ENCODE measurements at regions not wholly inside any gene's neighbourhood (a gene's known extent, or its start where the extent isn't known, plus 50 kb on each side); places are given as distances from the start of the nearest gene placed in this dataset.

GRCh38 chr3:88318067-88318466 is 168.3 kb downstream of the C3orf38 start:
- Mint-ChIP-seq H3K27me3 (no peaks in the 10 kb centered on the region), H3K4me1 (no peaks in the 10 kb centered on the region), H3K27ac (no peak overlapping the region), H3K9me3 (no peaks in the 10 kb centered on the region), H3K4me3 (no peak overlapping the region), H3K36me3 (ENCODE audit: low read depth) (no peaks in the 10 kb centered on the region)
- DNase-seq: no peak
- ATAC-seq: no peak

GRCh38 chr3:88321363-88322050 is 171.7 kb downstream of the C3orf38 start:
- Mint-ChIP-seq H3K4me3 (no peak overlapping the region), H3K36me3 (ENCODE audit: low read depth) (no peaks in the 10 kb centered on the region), H3K27me3 (no peaks in the 10 kb centered on the region), H3K4me1 (no peaks in the 10 kb centered on the region), H3K9me3 (peaks cover 6% of the 10 kb centered on the region), H3K27ac (no peak overlapping the region)
- ATAC-seq (no peak), DNase-seq (no peak)

DNA sequence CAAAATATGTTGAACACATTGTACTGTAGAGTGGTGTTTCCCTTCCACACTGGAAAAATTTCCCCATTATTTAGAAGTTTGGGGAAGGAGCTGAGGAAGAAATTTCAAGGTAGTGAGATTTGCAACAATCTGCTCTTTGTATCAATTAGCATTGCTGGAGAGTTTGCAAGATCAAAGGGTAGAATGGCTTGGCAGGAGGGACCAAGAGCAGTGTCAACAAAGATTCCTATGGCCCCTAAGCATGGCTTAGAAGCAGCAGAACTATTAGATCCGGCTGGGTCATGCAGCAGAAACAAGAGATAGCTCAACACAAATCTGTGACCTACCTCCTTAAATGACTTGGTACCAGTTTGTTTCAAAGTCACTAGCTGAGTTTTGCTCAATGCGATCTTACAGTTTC is 175.0 kb downstream of the C3orf38 start:
- Mint-ChIP-seq H3K36me3 (ENCODE audit: low read depth) (no peaks in the 10 kb centered on the region), H3K9me3 (peaks cover 10% of the 10 kb centered on the region), H3K4me3 (no peak overlapping the region), H3K27ac (no peak overlapping the region), H3K27me3 (no peaks in the 10 kb centered on the region), H3K4me1 (no peaks in the 10 kb centered on the region)
- no peak for ATAC-seq
- no peak for DNase-seq

GRCh38 chr3:88334187-88334868 is 184.6 kb downstream of the C3orf38 start:
- Mint-ChIP-seq H3K27ac (no peak overlapping the region), H3K4me3 (no peak overlapping the region), H3K27me3 (no peaks in the 10 kb centered on the region), H3K9me3 (peaks cover 31% of the 10 kb centered on the region), H3K4me1 (no peaks in the 10 kb centered on the region), H3K36me3 (ENCODE audit: low read depth) (no peaks in the 10 kb centered on the region)
- DNase-seq: no peak
- ATAC-seq: no peak

- H3K4me3 Mint-ChIP-seq: no peak overlapping the region
- no peak for DNase-seq
- no peak overlapping the region for H3K27ac Mint-ChIP-seq
- peaks cover 32% of the 10 kb centered on the region for H3K9me3 Mint-ChIP-seq
- no peak for ATAC-seq
- H3K27me3 Mint-ChIP-seq: no peaks in the 10 kb centered on the region
- H3K4me1 Mint-ChIP-seq: no peaks in the 10 kb centered on the region
- H3K36me3 Mint-ChIP-seq (ENCODE audit: low read depth): no peaks in the 10 kb centered on the region
These were observed 187.1 kb downstream of the C3orf38 start for GRCh38 chr3:88336894-88337293.

GRCh38 chr3:88343264-88343663 is 193.5 kb downstream of the C3orf38 start:
- Mint-ChIP-seq H3K27ac (no peak overlapping the region), H3K9me3 (peaks cover 4% of the 10 kb centered on the region), H3K36me3 (ENCODE audit: low read depth) (no peaks in the 10 kb centered on the region), H3K27me3 (peaks cover 2% of the 10 kb centered on the region), H3K4me3 (no peak overlapping the region), H3K4me1 (no peaks in the 10 kb centered on the region)
- DNase-seq (no peak), ATAC-seq (no peak)

GRCh38 chr3:88346643-88347042 is 196.9 kb downstream of the C3orf38 start:
- H3K27me3 Mint-ChIP-seq: peaks cover 2% of the 10 kb centered on the region
- H3K36me3 Mint-ChIP-seq (ENCODE audit: low read depth): no peaks in the 10 kb centered on the region
- H3K4me1 Mint-ChIP-seq: no peaks in the 10 kb centered on the region
- DNase-seq (no peak), ATAC-seq (no peak)
- no peak overlapping the region for H3K27ac Mint-ChIP-seq
- H3K9me3 Mint-ChIP-seq: peaks cover 4% of the 10 kb centered on the region
- H3K4me3 Mint-ChIP-seq: no peak overlapping the region

DNA sequence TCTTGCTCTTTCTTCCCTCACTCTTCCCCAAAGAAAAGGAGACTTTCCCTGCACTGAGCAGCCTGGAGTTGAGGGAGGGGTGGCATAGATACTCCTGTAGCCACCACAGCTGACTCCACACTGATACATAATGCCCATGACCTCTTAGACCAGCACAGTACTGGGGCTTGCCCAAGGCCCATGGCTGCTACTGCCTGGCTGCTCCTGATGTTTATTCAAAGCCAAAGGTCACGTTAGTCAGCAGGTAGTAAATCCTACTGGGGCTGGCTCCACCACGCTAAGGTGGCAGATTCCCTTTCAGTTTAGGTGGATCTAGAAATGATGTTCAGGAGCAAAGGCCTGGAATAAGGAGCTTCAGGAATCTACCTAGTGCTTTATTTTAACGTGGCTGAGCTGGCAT is 212.7 kb downstream of the C3orf38 start:
- Mint-ChIP-seq H3K27me3 (no peaks in the 10 kb centered on the region), H3K4me3 (no peak overlapping the region), H3K36me3 (ENCODE audit: low read depth) (no peaks in the 10 kb centered on the region), H3K9me3 (peaks cover 17% of the 10 kb centered on the region), H3K27ac (no peak overlapping the region), H3K4me1 (no peaks in the 10 kb centered on the region)
- DNase-seq (no peak), ATAC-seq (no peak)

DNA sequence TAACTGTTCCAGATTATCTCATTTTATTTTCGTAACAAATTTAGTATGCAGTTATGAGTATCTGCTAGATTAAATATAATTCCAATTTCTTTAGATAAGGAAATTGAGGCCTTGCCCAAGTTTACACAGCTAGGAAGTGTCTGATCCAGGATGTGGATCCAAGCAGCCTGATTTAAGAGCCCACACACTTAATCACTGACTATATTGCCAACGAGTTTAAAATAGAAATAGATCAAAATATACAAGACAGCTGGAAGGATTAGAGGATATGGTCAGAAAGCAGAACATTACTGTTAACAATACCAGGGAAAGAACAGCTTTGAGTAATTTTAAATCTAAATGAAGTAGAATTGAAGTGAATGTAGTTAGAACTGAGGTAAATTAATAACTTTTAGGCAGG is 215.2 kb downstream of the C3orf38 start:
- Mint-ChIP-seq H3K27ac (no peak overlapping the region), H3K36me3 (ENCODE audit: low read depth) (no peaks in the 10 kb centered on the region), H3K4me3 (no peak overlapping the region), H3K4me1 (no peaks in the 10 kb centered on the region), H3K27me3 (no peaks in the 10 kb centered on the region), H3K9me3 (peaks cover 23% of the 10 kb centered on the region)
- ATAC-seq (no peak), DNase-seq (no peak)

DNA sequence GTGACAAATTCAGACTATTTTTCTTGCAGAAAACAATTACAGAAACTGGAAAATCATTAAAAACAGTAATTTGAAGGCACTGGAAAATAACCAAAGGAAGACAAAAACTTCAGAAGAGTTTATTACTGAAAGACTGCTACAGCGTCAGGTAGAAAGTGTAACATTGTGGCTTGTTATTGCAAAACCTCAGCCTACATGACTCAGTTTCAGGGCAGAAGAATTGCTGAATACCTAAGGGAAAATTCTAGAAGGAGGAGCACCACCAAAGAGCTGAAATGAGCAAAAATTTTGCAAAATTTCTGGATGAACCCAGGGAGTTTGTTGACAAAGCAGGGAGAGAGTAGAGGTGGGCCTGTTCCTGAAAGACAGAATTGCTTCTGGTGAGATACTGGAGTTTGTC is 219.6 kb downstream of the C3orf38 start:
- peaks cover 18% of the 10 kb centered on the region for H3K9me3 Mint-ChIP-seq
- ATAC-seq (no peak), DNase-seq (no peak)
- no peak overlapping the region for H3K4me3 Mint-ChIP-seq
- H3K27ac Mint-ChIP-seq: no peak overlapping the region
- no peaks in the 10 kb centered on the region for H3K36me3 Mint-ChIP-seq (ENCODE audit: low read depth)
- no peaks in the 10 kb centered on the region for H3K27me3 Mint-ChIP-seq
- H3K4me1 Mint-ChIP-seq: no peaks in the 10 kb centered on the region

GRCh38 chr3:88369767-88370166 is 220.0 kb downstream of the C3orf38 start:
- ATAC-seq (no peak), DNase-seq (no peak)
- Mint-ChIP-seq H3K4me1 (no peaks in the 10 kb centered on the region), H3K36me3 (ENCODE audit: low read depth) (no peaks in the 10 kb centered on the region), H3K27me3 (no peaks in the 10 kb centered on the region), H3K4me3 (no peak overlapping the region), H3K9me3 (peaks cover 18% of the 10 kb centered on the region), H3K27ac (no peak overlapping the region)

- DNase-seq (no peak), ATAC-seq (no peak)
- no peaks in the 10 kb centered on the region for H3K36me3 Mint-ChIP-seq (ENCODE audit: low read depth)
- H3K27ac Mint-ChIP-seq: no peak overlapping the region
- peaks cover 16% of the 10 kb centered on the region for H3K9me3 Mint-ChIP-seq
- no peak overlapping the region for H3K4me3 Mint-ChIP-seq
- no peaks in the 10 kb centered on the region for H3K27me3 Mint-ChIP-seq
- no peaks in the 10 kb centered on the region for H3K4me1 Mint-ChIP-seq
These were observed 235.3 kb downstream of the C3orf38 start for GRCh38 chr3:88385090-88385489.

GRCh38 chr3:88398581-88398980 is 248.8 kb downstream of the C3orf38 start:
- DNase-seq: no peak
- peaks cover 6% of the 10 kb centered on the region for H3K9me3 Mint-ChIP-seq
- no peaks in the 10 kb centered on the region for H3K27me3 Mint-ChIP-seq
- no peak for ATAC-seq
- no peak overlapping the region for H3K4me3 Mint-ChIP-seq
- H3K36me3 Mint-ChIP-seq (ENCODE audit: low read depth): no peaks in the 10 kb centered on the region
- no peaks in the 10 kb centered on the region for H3K4me1 Mint-ChIP-seq
- no peak overlapping the region for H3K27ac Mint-ChIP-seq

DNA sequence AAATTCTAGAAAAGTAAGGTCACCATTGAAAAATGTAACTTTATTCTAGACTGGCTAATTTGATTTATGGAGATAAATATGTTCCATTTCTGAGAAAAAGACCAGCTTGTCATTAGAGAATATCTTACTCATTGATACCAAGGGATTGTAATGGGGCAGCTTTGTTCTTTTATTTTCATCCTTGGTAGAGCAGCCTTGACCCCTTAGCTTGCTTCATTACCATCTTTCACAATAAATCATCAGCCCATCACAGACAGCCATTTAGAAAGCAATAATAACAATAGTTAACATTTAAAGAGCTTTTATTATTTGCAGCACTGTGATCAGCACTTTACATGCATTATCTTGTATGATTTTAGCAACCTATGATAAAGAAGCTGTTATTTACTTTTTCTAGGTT is 253.6 kb downstream of the C3orf38 start:
- Mint-ChIP-seq H3K9me3 (no peaks in the 10 kb centered on the region), H3K27me3 (no peaks in the 10 kb centered on the region), H3K4me1 (no peaks in the 10 kb centered on the region), H3K36me3 (ENCODE audit: low read depth) (no peaks in the 10 kb centered on the region), H3K4me3 (no peak overlapping the region), H3K27ac (no peak overlapping the region)
- DNase-seq (no peak), ATAC-seq (no peak)

- no peak for ATAC-seq
- Mint-ChIP-seq H3K9me3 (no peaks in the 10 kb centered on the region), H3K4me3 (no peak overlapping the region), H3K27ac (no peak overlapping the region), H3K36me3 (ENCODE audit: low read depth) (no peaks in the 10 kb centered on the region), H3K27me3 (no peaks in the 10 kb centered on the region), H3K4me1 (peaks cover 6% of the 10 kb centered on the region)
- no peak for DNase-seq
These were observed 258.3 kb downstream of the C3orf38 start for GRCh38 chr3:88408097-88408496.
